ENCODE measurements at regions not wholly inside any gene's neighbourhood (a gene's known extent, or its start where the extent isn't known, plus 50 kb on each side); places are given as distances from the start of the nearest gene placed in this dataset.
"Not testable (repeated sequence)": the region's sequence is repeated elsewhere in the genome, so short reads cannot be mapped to it uniquely, and the experiment has no call there.

DNA sequence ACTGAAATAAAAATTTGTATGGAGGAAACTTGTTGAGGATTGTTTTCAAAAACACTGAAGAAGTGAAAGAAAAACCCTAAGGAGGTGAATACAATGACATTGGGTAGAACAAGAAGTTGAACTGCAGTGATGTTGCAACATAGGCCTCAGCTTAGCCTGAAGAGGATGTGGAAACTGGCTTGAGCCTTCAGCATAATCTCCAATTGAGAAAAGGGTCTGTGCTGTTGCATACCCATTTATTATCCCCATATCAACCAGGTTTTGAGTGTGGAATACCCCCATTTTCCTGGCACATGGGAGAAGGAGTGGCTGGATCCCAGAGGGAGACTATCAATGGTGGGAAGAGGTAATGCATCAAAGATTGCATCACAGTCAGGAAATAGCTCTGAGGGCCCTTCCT, 695.0 kb upstream of the HS3ST1 start:
- Histone ChIP-seq H3K36me3 (ENCODE audit: control insufficient read depth in 3 of 3, insufficient read depth in 3 of 3, low read length in 3 of 3) (no peaks in the 10 kb centered on the region), H3K27ac (ENCODE audit: low read depth, low read length) (no peak overlapping the region), H3K27me3 (ENCODE audit: control insufficient read depth in 3 of 3, insufficient read depth in 3 of 3, low read length in 3 of 3) (no peaks in the 10 kb centered on the region), H3K9me3 (ENCODE audit: control insufficient read depth in 3 of 3, low read length in 3 of 3) (peaks cover 0 to 3% (median 0%) of the 10 kb centered on the region in 3 donors), H3K4me3 (ENCODE audit: low read length in 3 of 3) (no peak overlapping the region), H3K9ac (ENCODE audit: low read depth in 1 of 3, low read length in 3 of 3) (no peak overlapping the region), H3K4me1 (ENCODE audit: control insufficient read depth in 3 of 3, insufficient read depth in 3 of 3, low read length in 3 of 3) (no peaks in the 10 kb centered on the region)

- no peak overlapping the region for H3K27ac ChIP-seq (ENCODE audit: low read depth, low read length)
- no peaks in the 10 kb centered on the region for H3K4me1 ChIP-seq (ENCODE audit: control insufficient read depth in 3 of 3, insufficient read depth in 3 of 3, low read length in 3 of 3)
- H3K27me3 ChIP-seq (ENCODE audit: control insufficient read depth in 3 of 3, insufficient read depth in 3 of 3, low read length in 3 of 3): no peaks in the 10 kb centered on the region
- no peak overlapping the region for H3K4me3 ChIP-seq (ENCODE audit: low read length in 3 of 3)
- H3K9ac ChIP-seq (ENCODE audit: low read depth in 1 of 3, low read length in 3 of 3): no peak overlapping the region
- peaks cover 0 to 3% (median 0%) of the 10 kb centered on the region in 3 donors for H3K9me3 ChIP-seq (ENCODE audit: control insufficient read depth in 3 of 3, low read length in 3 of 3)
- H3K36me3 ChIP-seq (ENCODE audit: control insufficient read depth in 3 of 3, insufficient read depth in 3 of 3, low read length in 3 of 3): no peaks in the 10 kb centered on the region
Measured at GRCh38 chr4:12122316-12122715, 693.6 kb upstream of the HS3ST1 start.

GRCh38 chr4:12120968-12121367, 692.3 kb upstream of the HS3ST1 start:
- Histone ChIP-seq H3K9ac (ENCODE audit: low read depth in 1 of 3, low read length in 3 of 3) (no peak overlapping the region), H3K4me1 (ENCODE audit: control insufficient read depth in 3 of 3, insufficient read depth in 3 of 3, low read length in 3 of 3) (no peaks in the 10 kb centered on the region), H3K36me3 (ENCODE audit: control insufficient read depth in 3 of 3, insufficient read depth in 3 of 3, low read length in 3 of 3) (no peaks in the 10 kb centered on the region), H3K4me3 (ENCODE audit: low read length in 3 of 3) (no peak overlapping the region), H3K27ac (ENCODE audit: low read depth, low read length) (no peak overlapping the region), H3K9me3 (ENCODE audit: control insufficient read depth in 3 of 3, low read length in 3 of 3) (peaks cover 0 to 3% (median 0%) of the 10 kb centered on the region in 3 donors), H3K27me3 (ENCODE audit: control insufficient read depth in 3 of 3, insufficient read depth in 3 of 3, low read length in 3 of 3) (no peaks in the 10 kb centered on the region)

- no peaks in the 10 kb centered on the region for H3K27me3 ChIP-seq (ENCODE audit: control insufficient read depth in 3 of 3, insufficient read depth in 3 of 3, low read length in 3 of 3)
- no peaks in the 10 kb centered on the region for H3K4me1 ChIP-seq (ENCODE audit: control insufficient read depth in 3 of 3, insufficient read depth in 3 of 3, low read length in 3 of 3)
- no peaks in the 10 kb centered on the region for H3K36me3 ChIP-seq (ENCODE audit: control insufficient read depth in 3 of 3, insufficient read depth in 3 of 3, low read length in 3 of 3)
- no peak overlapping the region for H3K9ac ChIP-seq (ENCODE audit: low read depth in 1 of 3, low read length in 3 of 3)
- no peak overlapping the region for H3K4me3 ChIP-seq (ENCODE audit: low read length in 3 of 3)
- no peak overlapping the region for H3K27ac ChIP-seq (ENCODE audit: low read depth, low read length)
- peaks cover 0 to 1% (median 0%) of the 10 kb centered on the region in 3 donors for H3K9me3 ChIP-seq (ENCODE audit: control insufficient read depth in 3 of 3, low read length in 3 of 3)
Measured at GRCh38 chr4:12118651-12119213, 690.0 kb upstream of the HS3ST1 start.

DNA sequence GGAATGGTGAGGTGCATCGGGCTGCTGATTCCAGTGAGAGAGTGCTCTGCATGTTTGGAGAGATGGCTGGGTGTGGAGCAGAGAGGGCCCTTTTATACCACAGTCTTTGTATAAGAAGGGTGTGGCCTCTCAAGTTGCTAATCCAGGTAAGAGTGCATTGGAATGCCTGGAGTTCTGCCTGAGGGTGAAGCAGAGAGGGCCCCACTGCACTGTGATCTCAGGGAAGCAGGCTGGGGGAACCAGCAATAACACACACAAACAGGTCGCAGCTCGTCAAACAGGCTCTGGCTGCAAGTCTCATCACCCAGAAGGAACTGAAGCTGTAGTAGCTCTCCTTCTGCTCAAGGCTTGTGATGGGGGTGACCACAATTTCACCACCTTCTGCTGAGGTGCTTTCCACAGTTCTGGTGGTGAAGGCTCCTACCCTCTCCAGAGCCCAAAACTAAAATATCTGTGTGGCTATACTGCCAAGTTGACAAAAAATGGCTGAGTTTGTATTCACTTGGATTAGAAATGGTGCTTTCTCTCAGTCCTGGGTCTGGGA, 687.4 kb upstream of the HS3ST1 start:
- no peaks in the 10 kb centered on the region for H3K36me3 ChIP-seq (ENCODE audit: control insufficient read depth in 3 of 3, insufficient read depth in 3 of 3, low read length in 3 of 3)
- H3K4me3 ChIP-seq (ENCODE audit: low read length in 3 of 3): no peak overlapping the region
- no peak overlapping the region for H3K27ac ChIP-seq (ENCODE audit: low read depth, low read length)
- no peaks in the 10 kb centered on the region for H3K27me3 ChIP-seq (ENCODE audit: control insufficient read depth in 3 of 3, insufficient read depth in 3 of 3, low read length in 3 of 3)
- H3K4me1 ChIP-seq (ENCODE audit: control insufficient read depth in 3 of 3, insufficient read depth in 3 of 3, low read length in 3 of 3): no peaks in the 10 kb centered on the region
- H3K9ac ChIP-seq (ENCODE audit: low read depth in 1 of 3, low read length in 3 of 3): no peak overlapping the region
- H3K9me3 ChIP-seq (ENCODE audit: control insufficient read depth in 3 of 3, low read length in 3 of 3): peaks cover 0 to 2% (median 0%) of the 10 kb centered on the region in 3 donors

- no peak overlapping the region for H3K27ac ChIP-seq (ENCODE audit: low read depth, low read length)
- H3K9me3 ChIP-seq (ENCODE audit: control insufficient read depth in 3 of 3, low read length in 3 of 3): peaks cover 0 to 2% (median 0%) of the 10 kb centered on the region in 3 donors
- no peak overlapping the region for H3K4me3 ChIP-seq (ENCODE audit: low read length in 3 of 3)
- H3K36me3 ChIP-seq (ENCODE audit: control insufficient read depth in 3 of 3, insufficient read depth in 3 of 3, low read length in 3 of 3): no peaks in the 10 kb centered on the region
- H3K4me1 ChIP-seq (ENCODE audit: control insufficient read depth in 3 of 3, insufficient read depth in 3 of 3, low read length in 3 of 3): no peaks in the 10 kb centered on the region
- H3K27me3 ChIP-seq (ENCODE audit: control insufficient read depth in 3 of 3, insufficient read depth in 3 of 3, low read length in 3 of 3): no peaks in the 10 kb centered on the region
- no peak overlapping the region for H3K9ac ChIP-seq (ENCODE audit: low read depth in 1 of 3, low read length in 3 of 3)
Measured at GRCh38 chr4:12110627-12111026, 681.9 kb upstream of the HS3ST1 start.

GRCh38 chr4:12109056-12109455, 680.4 kb upstream of the HS3ST1 start:
- H3K27ac ChIP-seq (ENCODE audit: low read depth, low read length); H3K36me3 ChIP-seq (ENCODE audit: control insufficient read depth in 3 of 3, insufficient read depth in 3 of 3, low read length in 3 of 3); H3K27me3 ChIP-seq (ENCODE audit: control insufficient read depth in 3 of 3, insufficient read depth in 3 of 3, low read length in 3 of 3); H3K4me1 ChIP-seq (ENCODE audit: control insufficient read depth in 3 of 3, insufficient read depth in 3 of 3, low read length in 3 of 3); H3K4me3 ChIP-seq (ENCODE audit: low read length in 3 of 3); H3K9ac ChIP-seq (ENCODE audit: low read depth in 1 of 3, low read length in 3 of 3); H3K9me3 ChIP-seq (ENCODE audit: control insufficient read depth in 3 of 3, low read length in 3 of 3): not testable (repeated sequence)

DNA sequence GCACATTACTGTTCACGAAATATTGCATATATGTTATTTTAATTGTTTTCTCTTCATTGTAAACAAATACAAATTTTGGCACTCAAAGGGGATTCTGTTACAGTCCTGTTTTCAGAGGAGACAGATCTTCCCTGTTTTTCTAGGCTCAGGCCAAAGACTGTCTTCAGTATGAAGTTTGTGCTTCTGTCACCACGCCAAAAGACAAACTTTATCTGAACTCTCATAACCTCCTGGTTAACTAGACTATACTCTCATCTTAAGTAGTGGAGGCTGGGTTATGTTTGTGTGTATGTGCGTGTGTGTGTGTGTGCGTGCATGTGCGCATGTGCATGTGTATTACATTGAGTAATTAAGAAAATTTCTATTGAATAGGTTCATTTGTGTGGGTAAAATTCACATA, 676.8 kb upstream of the HS3ST1 start:
- no peaks in the 10 kb centered on the region for H3K27me3 ChIP-seq (ENCODE audit: control insufficient read depth in 3 of 3, insufficient read depth in 3 of 3, low read length in 3 of 3)
- H3K36me3 ChIP-seq (ENCODE audit: control insufficient read depth in 3 of 3, insufficient read depth in 3 of 3, low read length in 3 of 3): no peaks in the 10 kb centered on the region
- H3K9ac ChIP-seq (ENCODE audit: low read depth in 1 of 3, low read length in 3 of 3): no peak overlapping the region
- H3K9me3 ChIP-seq (ENCODE audit: control insufficient read depth in 3 of 3, low read length in 3 of 3): no peaks in the 10 kb centered on the region
- peaks cover 0 to 2% (median 0%) of the 10 kb centered on the region in 3 donors for H3K4me1 ChIP-seq (ENCODE audit: control insufficient read depth in 3 of 3, insufficient read depth in 3 of 3, low read length in 3 of 3)
- H3K4me3 ChIP-seq (ENCODE audit: low read length in 3 of 3): no peak overlapping the region
- H3K27ac ChIP-seq (ENCODE audit: low read depth, low read length): no peak overlapping the region

DNA sequence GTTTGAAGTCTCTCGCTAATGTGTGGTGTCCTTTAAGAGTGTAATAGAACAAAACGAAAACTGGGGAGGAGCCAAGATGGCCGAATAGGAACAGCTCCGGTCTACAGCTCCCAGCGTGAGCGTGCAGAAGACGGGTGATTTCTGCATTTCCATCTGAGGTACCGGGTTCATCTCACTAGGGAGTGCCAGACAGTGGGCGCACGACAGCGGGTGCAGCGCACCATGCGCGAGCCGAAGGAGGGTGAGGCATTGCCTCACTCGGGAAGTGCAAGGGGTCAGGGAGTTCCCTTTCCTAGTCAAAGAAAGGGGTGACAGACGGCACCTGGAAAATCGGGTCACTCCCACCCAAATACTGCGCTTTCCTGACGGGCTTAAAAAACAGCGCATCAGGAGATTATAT, 661.2 kb upstream of the HS3ST1 start:
- H3K27ac ChIP-seq (ENCODE audit: low read depth, low read length); H3K4me3 ChIP-seq (ENCODE audit: low read length in 3 of 3); H3K9ac ChIP-seq (ENCODE audit: low read depth in 1 of 3, low read length in 3 of 3); H3K4me1 ChIP-seq (ENCODE audit: control insufficient read depth in 3 of 3, insufficient read depth in 3 of 3, low read length in 3 of 3); H3K9me3 ChIP-seq (ENCODE audit: control insufficient read depth in 3 of 3, low read length in 3 of 3); H3K27me3 ChIP-seq (ENCODE audit: control insufficient read depth in 3 of 3, insufficient read depth in 3 of 3, low read length in 3 of 3); H3K36me3 ChIP-seq (ENCODE audit: control insufficient read depth in 3 of 3, insufficient read depth in 3 of 3, low read length in 3 of 3): not testable (repeated sequence)

- Histone ChIP-seq H3K4me1 (ENCODE audit: control insufficient read depth in 3 of 3, insufficient read depth in 3 of 3, low read length in 3 of 3) (no peaks in the 10 kb centered on the region), H3K9ac (ENCODE audit: low read depth in 1 of 3, low read length in 3 of 3) (no peak overlapping the region), H3K9me3 (ENCODE audit: control insufficient read depth in 3 of 3, low read length in 3 of 3) (no peaks in the 10 kb centered on the region), H3K27ac (ENCODE audit: low read depth, low read length) (no peak overlapping the region), H3K27me3 (ENCODE audit: control insufficient read depth in 3 of 3, insufficient read depth in 3 of 3, low read length in 3 of 3) (no peaks in the 10 kb centered on the region), H3K36me3 (ENCODE audit: control insufficient read depth in 3 of 3, insufficient read depth in 3 of 3, low read length in 3 of 3) (no peaks in the 10 kb centered on the region), H3K4me3 (ENCODE audit: low read length in 3 of 3) (no peak overlapping the region)
Measured at GRCh38 chr4:12084690-12085089, 656.0 kb upstream of the HS3ST1 start.

All from skeletal muscle tissue (tissue), 3 donors.